Activated T-cell treated with anti-CD3 and anti-CD28 coated beads, Interleukin-2, amount 50 U/mL, for 72 hours (primary cell): ENCODE measurements at regions not wholly inside any gene's neighbourhood (a gene's known extent, or its start where the extent isn't known, plus 50 kb on each side); places are given as distances from the start of the nearest gene placed in this dataset.

Experiments
- ATAC-seq, 2 donors: fragments of 150-1000 bp; cut with Tn5 transposase; replicated peaks in 1 of 2; 2 replicates each; pipeline ENCODE4 v1.10.0; 2021; ENCODE audit warnings: moderate library complexity in 2 of 2, mild to moderate bottlenecking in 1 of 2
- DNase-seq, 2 donors: peaks; one replicate each; pipeline ENCODE4 v3.0.0; 2021 to 2022; ENCODE audit warnings: mixed read lengths in 1 of 2
- H3K27ac Mint-ChIP-seq: one replicate; pipeline ENCODE4 v1.8.0; 2022; ENCODE audit warnings: mild to moderate bottlenecking, moderate library complexity, mixed read lengths
- H3K27me3 Mint-ChIP-seq: one replicate; pipeline ENCODE4 v1.8.0; 2022; ENCODE audit warnings: low read depth, mixed read lengths
- H3K36me3 Mint-ChIP-seq, 2 donors: one replicate each; pipeline ENCODE4 v1.8.0; 2022; ENCODE audit warnings: mixed read lengths in 2 of 2, mild to moderate bottlenecking in 1 of 2; ENCODE audit not compliant: insufficient read depth in 2 of 2
- H3K4me1 Mint-ChIP-seq: one replicate; pipeline ENCODE4 v1.8.0; 2022; ENCODE audit warnings: low read depth, mixed read lengths
- H3K4me3 Mint-ChIP-seq, 2 donors: one replicate each; pipeline ENCODE4 v1.8.0; 2022; ENCODE audit warnings: mild to moderate bottlenecking in 2 of 2, mixed read lengths in 2 of 2, moderate library complexity in 2 of 2
- H3K9me3 Mint-ChIP-seq, 2 donors: one replicate each; pipeline ENCODE4 v1.8.0; 2022; ENCODE audit warnings: mixed read lengths in 2 of 2

- no peak overlapping the region for H3K4me3 Mint-ChIP-seq
- ATAC-seq (no peak), DNase-seq (no peak)
- no peaks in the 10 kb centered on the region for H3K36me3 Mint-ChIP-seq
- no peaks in the 10 kb centered on the region for H3K9me3 Mint-ChIP-seq
- no peaks in the 10 kb centered on the region for H3K4me1 Mint-ChIP-seq
- H3K27me3 Mint-ChIP-seq = peaks cover 26% of the 10 kb centered on the region
- no peak overlapping the region for H3K27ac Mint-ChIP-seq
These were observed 208.4 kb downstream of the INSIG2 start for GRCh38 chr2:118296663-118297062.

GRCh38 chr2:118295592-118296390 lies 207.5 kb downstream of the INSIG2 start:
- no peak for ATAC-seq
- H3K4me1 Mint-ChIP-seq = no peaks in the 10 kb centered on the region
- H3K27ac Mint-ChIP-seq = no peak overlapping the region
- peaks cover 29% of the 10 kb centered on the region for H3K27me3 Mint-ChIP-seq
- no peaks in the 10 kb centered on the region for H3K9me3 Mint-ChIP-seq
- no peaks in the 10 kb centered on the region for H3K36me3 Mint-ChIP-seq
- DNase-seq = no peak
- no peak overlapping the region for H3K4me3 Mint-ChIP-seq

GRCh38 chr2:118294063-118294462 lies 205.8 kb downstream of the INSIG2 start:
- Mint-ChIP-seq H3K4me1 (no peaks in the 10 kb centered on the region), H3K9me3 (no peaks in the 10 kb centered on the region), H3K4me3 (no peak overlapping the region), H3K27ac (no peak overlapping the region), H3K36me3 (no peaks in the 10 kb centered on the region), H3K27me3 (peaks cover 29% of the 10 kb centered on the region)
- ATAC-seq (no peak), DNase-seq (no peak)

GRCh38 chr2:118292991-118293390 lies 204.7 kb downstream of the INSIG2 start:
- no peaks in the 10 kb centered on the region for H3K4me1 Mint-ChIP-seq
- no peaks in the 10 kb centered on the region for H3K9me3 Mint-ChIP-seq
- peaks cover 24% of the 10 kb centered on the region for H3K27me3 Mint-ChIP-seq
- no peak for ATAC-seq
- no peak overlapping the region for H3K27ac Mint-ChIP-seq
- H3K4me3 Mint-ChIP-seq = no peak overlapping the region
- no peak for DNase-seq
- H3K36me3 Mint-ChIP-seq = no peaks in the 10 kb centered on the region

GRCh38 chr2:118291251-118291880 lies 203.1 kb downstream of the INSIG2 start:
- no peaks in the 10 kb centered on the region for H3K9me3 Mint-ChIP-seq
- peaks cover 33% of the 10 kb centered on the region for H3K27me3 Mint-ChIP-seq
- ATAC-seq (no peak), DNase-seq (no peak)
- no peak overlapping the region for H3K27ac Mint-ChIP-seq
- no peaks in the 10 kb centered on the region for H3K36me3 Mint-ChIP-seq
- no peaks in the 10 kb centered on the region for H3K4me1 Mint-ChIP-seq
- H3K4me3 Mint-ChIP-seq = no peak overlapping the region

- Mint-ChIP-seq H3K9me3 (no peaks in the 10 kb centered on the region), H3K4me3 (no peak overlapping the region), H3K27me3 (peaks cover 27% of the 10 kb centered on the region), H3K36me3 (no peaks in the 10 kb centered on the region), H3K27ac (no peak overlapping the region), H3K4me1 (no peaks in the 10 kb centered on the region)
- DNase-seq (no peak), ATAC-seq (no peak)
These were observed 202.4 kb downstream of the INSIG2 start for GRCh38 chr2:118290411-118291250.

GRCh38 chr2:118279005-118279404 lies 190.7 kb downstream of the INSIG2 start:
- Mint-ChIP-seq H3K9me3 (no peaks in the 10 kb centered on the region), H3K4me1 (no peaks in the 10 kb centered on the region), H3K4me3 (no peak overlapping the region), H3K27ac (no peak overlapping the region), H3K36me3 (no peaks in the 10 kb centered on the region), H3K27me3 (peaks cover 28% of the 10 kb centered on the region)
- DNase-seq = no peak
- ATAC-seq = no peak

- Mint-ChIP-seq H3K27me3 (peaks cover 33% of the 10 kb centered on the region), H3K27ac (no peak overlapping the region), H3K4me1 (no peaks in the 10 kb centered on the region), H3K4me3 (no peak overlapping the region), H3K9me3 (no peaks in the 10 kb centered on the region), H3K36me3 (no peaks in the 10 kb centered on the region)
- DNase-seq = no peak
- no peak for ATAC-seq
These were observed 189.8 kb downstream of the INSIG2 start for GRCh38 chr2:118278046-118278445.

GRCh38 chr2:118274841-118275510 lies 186.7 kb downstream of the INSIG2 start:
- no peak overlapping the region for H3K27ac Mint-ChIP-seq
- ATAC-seq = no peak
- H3K4me3 Mint-ChIP-seq = no peak overlapping the region
- H3K36me3 Mint-ChIP-seq = no peaks in the 10 kb centered on the region
- no peak for DNase-seq
- no peaks in the 10 kb centered on the region for H3K4me1 Mint-ChIP-seq
- no peaks in the 10 kb centered on the region for H3K9me3 Mint-ChIP-seq
- H3K27me3 Mint-ChIP-seq = peaks cover 39% of the 10 kb centered on the region

- H3K4me3 Mint-ChIP-seq = no peak overlapping the region
- H3K27me3 Mint-ChIP-seq = peaks cover 32% of the 10 kb centered on the region
- DNase-seq (no peak), ATAC-seq (no peak)
- H3K9me3 Mint-ChIP-seq = no peaks in the 10 kb centered on the region
- no peaks in the 10 kb centered on the region for H3K36me3 Mint-ChIP-seq
- H3K4me1 Mint-ChIP-seq = no peaks in the 10 kb centered on the region
- H3K27ac Mint-ChIP-seq = no peak overlapping the region
These were observed 184.1 kb downstream of the INSIG2 start for GRCh38 chr2:118272391-118272790.

- Mint-ChIP-seq H3K9me3 (no peaks in the 10 kb centered on the region), H3K36me3 (no peaks in the 10 kb centered on the region), H3K27me3 (peaks cover 38% of the 10 kb centered on the region), H3K4me3 (no peak overlapping the region), H3K4me1 (no peaks in the 10 kb centered on the region), H3K27ac (no peak overlapping the region)
- DNase-seq (no peak), ATAC-seq (no peak)
These were observed 181.3 kb downstream of the INSIG2 start for GRCh38 chr2:118269408-118270051.

GRCh38 chr2:118268268-118268667 lies 180.0 kb downstream of the INSIG2 start:
- Mint-ChIP-seq H3K36me3 (no peaks in the 10 kb centered on the region), H3K4me1 (no peaks in the 10 kb centered on the region), H3K4me3 (no peak overlapping the region), H3K9me3 (no peaks in the 10 kb centered on the region), H3K27ac (no peak overlapping the region), H3K27me3 (peaks cover 28% of the 10 kb centered on the region)
- ATAC-seq (no peak), DNase-seq (no peak)
